HG03439 (cell line): ENCODE measurements at regions not wholly inside any gene's neighbourhood (a gene's known extent, or its start where the extent isn't known, plus 50 kb on each side); places are given as distances from the start of the nearest gene placed in this dataset.

Experiments
- ATAC-seq: cut with Tn5 transposase; IDR thresholded peaks from one replicate; pipeline ENCODE4 v1.9.1; 2021; ENCODE audit warnings: mild to moderate bottlenecking, moderate library complexity; ENCODE audit not compliant: unreplicated experiment

GRCh38 chr2:225100269-225100668, 58.0 kb upstream of the DOCK10 start:
- no peak for ATAC-seq

- no peak for ATAC-seq
Measured at GRCh38 chr2:225097035-225097434, 54.8 kb upstream of the DOCK10 start.
